LNCAP (cell line): ENCODE measurements at regions not wholly inside any gene's neighbourhood (a gene's known extent, or its start where the extent isn't known, plus 50 kb on each side); places are given as distances from the start of the nearest gene placed in this dataset.

Experiments
- CTCF ChIP-seq: fragments of 450-650 bp; IDR thresholded peaks from 2 replicates; pipeline ENCODE4 v1.5.1; 2017; ENCODE audit warnings: mild to moderate bottlenecking

- no peak for TF ChIP-seq CTCF
Measured at GRCh38 chr2:51778806-51779205, 746.9 kb upstream of the NRXN1 start.

GRCh38 chr2:51760441-51760840, 728.5 kb upstream of the NRXN1 start:
- no peak for TF ChIP-seq CTCF

GRCh38 chr2:51758081-51758480, 726.1 kb upstream of the NRXN1 start:
- no peak for TF ChIP-seq CTCF

- TF ChIP-seq CTCF, result no peak
Measured at GRCh38 chr2:51734115-51734514, 702.2 kb upstream of the NRXN1 start.

GRCh38 chr2:51723691-51724090, 691.8 kb upstream of the NRXN1 start:
- TF ChIP-seq CTCF, result no peak

- TF ChIP-seq CTCF, result no peak
Measured at GRCh38 chr2:51722311-51722710, 690.4 kb upstream of the NRXN1 start.

- no peak for TF ChIP-seq CTCF
Measured at GRCh38 chr2:51720826-51721225, 688.9 kb upstream of the NRXN1 start.

- no peak for TF ChIP-seq CTCF
Measured at GRCh38 chr2:51718881-51719280, 686.9 kb upstream of the NRXN1 start.
